ENCODE measurements at regions not wholly inside any gene's neighbourhood (a gene's known extent, or its start where the extent isn't known, plus 50 kb on each side); places are given as distances from the start of the nearest gene placed in this dataset.

DNA sequence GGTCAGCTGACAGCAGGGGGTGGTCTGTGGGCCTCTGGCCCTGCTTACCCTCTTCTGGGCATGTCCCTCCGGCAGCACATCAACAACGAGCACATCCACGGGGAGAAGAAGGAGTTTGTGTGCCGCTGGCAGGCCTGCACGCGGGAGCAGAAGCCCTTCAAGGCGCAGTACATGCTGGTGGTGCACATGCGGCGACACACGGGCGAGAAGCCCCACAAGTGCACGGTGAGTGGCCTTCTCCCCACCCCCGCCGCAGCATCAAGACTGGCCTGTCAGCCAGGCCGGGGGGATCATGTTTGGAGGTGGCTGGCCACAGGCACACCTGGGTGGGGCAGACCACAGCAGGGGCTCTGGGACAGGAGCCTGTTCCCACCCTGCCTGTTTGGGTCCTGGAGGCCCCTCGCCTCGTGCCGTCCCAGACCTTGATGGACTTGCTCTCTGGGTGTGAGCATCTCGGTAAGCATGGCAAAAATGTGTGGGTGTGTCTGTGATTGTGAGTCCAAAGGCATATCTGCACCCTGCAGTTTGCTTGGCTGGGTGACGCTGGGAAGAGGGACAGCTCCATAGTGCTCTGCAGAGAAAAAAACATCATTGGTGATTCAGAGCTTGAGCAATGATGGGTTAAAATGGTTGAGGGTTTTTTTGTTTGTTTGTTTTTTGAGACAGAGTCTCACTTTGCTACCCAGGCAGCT is 242.8 kb downstream of the GLI2 start:
- TF ChIP-seq, protein P1, sequence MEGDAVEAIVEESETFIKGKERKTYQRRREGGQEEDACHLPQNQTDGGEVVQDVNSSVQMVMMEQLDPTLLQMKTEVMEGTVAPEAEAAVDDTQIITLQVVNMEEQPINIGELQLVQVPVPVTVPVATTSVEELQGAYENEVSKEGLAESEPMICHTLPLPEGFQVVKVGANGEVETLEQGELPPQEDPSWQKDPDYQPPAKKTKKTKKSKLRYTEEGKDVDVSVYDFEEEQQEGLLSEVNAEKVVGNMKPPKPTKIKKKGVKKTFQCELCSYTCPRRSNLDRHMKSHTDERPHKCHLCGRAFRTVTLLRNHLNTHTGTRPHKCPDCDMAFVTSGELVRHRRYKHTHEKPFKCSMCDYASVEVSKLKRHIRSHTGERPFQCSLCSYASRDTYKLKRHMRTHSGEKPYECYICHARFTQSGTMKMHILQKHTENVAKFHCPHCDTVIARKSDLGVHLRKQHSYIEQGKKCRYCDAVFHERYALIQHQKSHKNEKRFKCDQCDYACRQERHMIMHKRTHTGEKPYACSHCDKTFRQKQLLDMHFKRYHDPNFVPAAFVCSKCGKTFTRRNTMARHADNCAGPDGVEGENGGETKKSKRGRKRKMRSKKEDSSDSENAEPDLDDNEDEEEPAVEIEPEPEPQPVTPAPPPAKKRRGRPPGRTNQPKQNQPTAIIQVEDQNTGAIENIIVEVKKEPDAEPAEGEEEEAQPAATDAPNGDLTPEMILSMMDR (IDR thresholded peaks at IDR 0.05; ENCODE audit: low read depth, low read length), result no peak
- CTCF ChIA-PET, result no interaction called here
- no peak for DNase-seq (ENCODE audit: low read depth, low spot score)
- POLR2A ChIA-PET, result no interaction called here
- Histone ChIP-seq H3K4me3 (ENCODE audit: low read depth, low read length) (no peak overlapping the region), H3K27me3 (ENCODE audit: control insufficient read depth, insufficient read depth, low read length) (no peaks in the 10 kb centered on the region), H3K27ac (ENCODE audit: low read depth, low read length) (no peak overlapping the region), H3K9me3 (ENCODE audit: control insufficient read depth, insufficient read depth, low read length) (no peaks in the 10 kb centered on the region; the same call in 1 of the 2 replicates)

DNA sequence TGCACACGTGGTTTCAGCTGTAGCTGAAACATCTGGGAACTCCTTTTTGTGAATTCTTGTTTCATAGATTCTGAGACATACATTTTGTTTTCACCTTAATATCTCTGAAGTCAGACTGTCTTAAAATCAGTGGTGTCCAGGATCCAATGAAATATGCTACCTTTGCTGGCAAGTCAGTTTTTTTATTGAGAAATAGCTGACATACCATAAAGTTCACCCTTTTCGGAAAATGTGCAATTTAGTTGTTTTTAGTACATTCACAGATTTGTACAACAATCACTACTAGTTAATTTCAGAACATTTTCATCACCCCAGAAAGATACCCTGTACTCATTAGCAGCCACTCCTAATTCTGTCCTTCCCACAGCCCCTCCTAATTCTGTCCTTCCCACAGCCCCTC is 243.7 kb downstream of the GLI2 start:
- no peak for DNase-seq (ENCODE audit: low read depth, low spot score)
- ChIA-PET POLR2A (no interaction called here), CTCF (interaction anchor here (0.6 kb wide), 1 partner anchor 741 kb away, joined by 3 read pairs; no protein-coding TSS in a partner anchor)
- TF ChIP-seq, protein P1 (IDR thresholded peaks at IDR 0.05; ENCODE audit: low read depth, low read length), result no peak
- Histone ChIP-seq H3K4me3 (ENCODE audit: low read depth, low read length) (no peak overlapping the region), H3K27me3 (ENCODE audit: control insufficient read depth, insufficient read depth, low read length) (no peaks in the 10 kb centered on the region), H3K9me3 (ENCODE audit: control insufficient read depth, insufficient read depth, low read length) (no peaks in the 10 kb centered on the region; the same call in 1 of the 2 replicates), H3K27ac (ENCODE audit: low read depth, low read length) (no peak overlapping the region)

DNA sequence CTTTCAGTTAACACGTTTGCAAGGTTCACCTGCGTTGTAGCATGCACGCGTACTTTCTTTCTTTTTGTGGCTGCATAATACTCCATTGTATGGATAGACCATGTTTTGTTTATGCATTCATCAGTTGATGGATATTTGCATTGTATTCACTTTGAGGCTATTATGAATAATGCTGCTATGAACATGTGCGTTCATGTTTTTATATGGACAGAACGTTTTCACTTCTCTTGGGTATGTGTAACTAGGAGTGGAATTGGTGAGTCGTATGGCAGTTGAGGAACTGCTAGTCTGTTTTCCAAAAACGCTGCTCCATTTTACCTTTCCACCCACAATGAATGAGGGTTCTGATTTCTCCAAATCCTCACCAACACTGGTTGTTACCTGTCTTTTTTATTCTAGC is 244.3 kb downstream of the GLI2 start:
- Histone ChIP-seq H3K27me3 (ENCODE audit: control insufficient read depth, insufficient read depth, low read length) (no peaks in the 10 kb centered on the region), H3K9me3 (ENCODE audit: control insufficient read depth, insufficient read depth, low read length) (no peaks in the 10 kb centered on the region; the same call in 1 of the 2 replicates), H3K27ac (ENCODE audit: low read depth, low read length) (no peak overlapping the region), H3K4me3 (ENCODE audit: low read depth, low read length) (no peak overlapping the region)
- TF ChIP-seq, protein P1 (IDR thresholded peaks at IDR 0.05; ENCODE audit: low read depth, low read length), result no peak
- POLR2A ChIA-PET, result no interaction called here
- DNase-seq (ENCODE audit: low read depth, low spot score), result no peak
- CTCF ChIA-PET, result interaction anchor here (0.6 kb wide), 1 partner anchor 741 kb away, joined by 3 read pairs; no protein-coding TSS in a partner anchor

DNA sequence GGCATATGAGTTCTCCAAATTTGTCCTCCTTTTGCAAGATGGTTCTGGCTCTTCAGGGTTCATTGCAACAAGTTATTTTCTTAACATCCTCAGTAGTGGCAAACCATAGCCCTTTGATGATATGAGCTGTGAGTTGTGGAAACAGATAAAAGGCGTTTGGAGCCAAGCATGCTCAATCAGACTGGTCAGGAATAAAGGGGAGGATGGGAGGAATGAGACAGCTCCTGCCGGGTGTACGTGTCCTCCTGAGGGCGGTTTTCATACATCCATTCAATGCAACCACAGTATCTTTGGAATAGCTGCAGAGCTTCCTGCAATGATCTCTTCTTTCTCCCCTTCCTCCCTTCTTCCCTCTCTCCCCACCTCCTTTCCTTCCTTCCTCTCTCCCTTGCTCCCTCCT is 245.8 kb downstream of the GLI2 start:
- H3K27me3 ChIP-seq (ENCODE audit: control insufficient read depth, insufficient read depth, low read length), result no peaks in the 10 kb centered on the region
- no peaks in the 10 kb centered on the region; the same call in 1 of the 2 replicates for H3K9me3 ChIP-seq (ENCODE audit: control insufficient read depth, insufficient read depth, low read length)
- no peak for DNase-seq (ENCODE audit: low read depth, low spot score)
- no peak overlapping the region for H3K27ac ChIP-seq (ENCODE audit: low read depth, low read length)
- POLR2A ChIA-PET, result no interaction called here
- TF ChIP-seq, protein P1 (IDR thresholded peaks at IDR 0.05; ENCODE audit: low read depth, low read length), result no peak
- no peak overlapping the region for H3K4me3 ChIP-seq (ENCODE audit: low read depth, low read length)
- CTCF ChIA-PET, result interaction anchor here (0.6 kb wide), 1 partner anchor 270 kb away, joined by 3 read pairs; no protein-coding TSS in a partner anchor

DNA sequence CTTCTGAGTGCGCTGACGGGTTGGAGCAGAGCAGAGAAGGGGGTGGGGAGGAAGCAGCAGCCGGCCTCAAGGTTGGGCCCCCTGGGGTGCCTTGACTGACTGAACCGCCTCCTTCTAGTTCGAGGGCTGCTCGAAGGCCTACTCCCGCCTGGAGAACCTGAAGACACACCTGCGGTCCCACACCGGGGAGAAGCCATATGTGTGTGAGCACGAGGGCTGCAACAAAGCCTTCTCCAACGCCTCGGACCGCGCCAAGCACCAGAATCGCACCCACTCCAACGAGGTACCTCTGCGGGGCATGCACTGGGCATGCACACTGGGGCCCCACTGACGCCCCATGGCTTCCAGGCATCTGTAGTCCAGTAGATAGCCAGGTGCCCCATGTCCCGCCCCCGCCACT is 246.9 kb downstream of the GLI2 start:
- POLR2A ChIA-PET, result interaction anchor here (0.6 to 1.1 kb wide), 2 partner anchors 71 to 156 kb away, joined by 3 to 7 read pairs; no protein-coding TSS in a partner anchor
- CTCF ChIA-PET, result no interaction called here
- DNase-seq (ENCODE audit: low read depth, low spot score), result no peak
- TF ChIP-seq, protein P1 (IDR thresholded peaks at IDR 0.05; ENCODE audit: low read depth, low read length), result no peak
- H3K27ac ChIP-seq (ENCODE audit: low read depth, low read length), result no peak overlapping the region
- no peak overlapping the region for H3K4me3 ChIP-seq (ENCODE audit: low read depth, low read length)
- no peaks in the 10 kb centered on the region for H3K27me3 ChIP-seq (ENCODE audit: control insufficient read depth, insufficient read depth, low read length)
- H3K9me3 ChIP-seq (ENCODE audit: control insufficient read depth, insufficient read depth, low read length), result no peaks in the 10 kb centered on the region; the same call in none of the 2 replicates

All from AG04450 (cell line).